ENCODE measurements at regions not wholly inside any gene's neighbourhood (a gene's known extent, or its start where the extent isn't known, plus 50 kb on each side); places are given as distances from the start of the nearest gene placed in this dataset.

DNA sequence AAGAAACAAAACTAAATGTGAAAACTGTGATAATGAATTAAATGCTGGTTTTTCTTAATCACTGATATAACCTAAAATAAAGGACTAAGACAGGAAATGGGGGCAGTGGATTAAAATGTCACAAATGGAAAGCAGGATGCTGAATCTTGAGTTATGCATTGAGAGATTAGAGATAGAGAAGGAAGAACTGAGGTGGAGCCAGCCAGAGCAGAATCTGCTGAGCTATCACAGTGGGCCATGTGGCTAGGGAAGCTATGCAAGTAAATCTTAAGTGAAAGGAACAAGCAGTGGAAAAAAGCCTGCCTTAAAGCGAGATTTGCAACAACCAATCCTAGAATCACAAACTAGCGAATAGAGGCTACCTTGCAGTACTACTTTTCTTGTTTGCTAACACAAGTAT, 188.5 kb upstream of the RASA1 start:
- TF ChIP-seq, protein P1, sequence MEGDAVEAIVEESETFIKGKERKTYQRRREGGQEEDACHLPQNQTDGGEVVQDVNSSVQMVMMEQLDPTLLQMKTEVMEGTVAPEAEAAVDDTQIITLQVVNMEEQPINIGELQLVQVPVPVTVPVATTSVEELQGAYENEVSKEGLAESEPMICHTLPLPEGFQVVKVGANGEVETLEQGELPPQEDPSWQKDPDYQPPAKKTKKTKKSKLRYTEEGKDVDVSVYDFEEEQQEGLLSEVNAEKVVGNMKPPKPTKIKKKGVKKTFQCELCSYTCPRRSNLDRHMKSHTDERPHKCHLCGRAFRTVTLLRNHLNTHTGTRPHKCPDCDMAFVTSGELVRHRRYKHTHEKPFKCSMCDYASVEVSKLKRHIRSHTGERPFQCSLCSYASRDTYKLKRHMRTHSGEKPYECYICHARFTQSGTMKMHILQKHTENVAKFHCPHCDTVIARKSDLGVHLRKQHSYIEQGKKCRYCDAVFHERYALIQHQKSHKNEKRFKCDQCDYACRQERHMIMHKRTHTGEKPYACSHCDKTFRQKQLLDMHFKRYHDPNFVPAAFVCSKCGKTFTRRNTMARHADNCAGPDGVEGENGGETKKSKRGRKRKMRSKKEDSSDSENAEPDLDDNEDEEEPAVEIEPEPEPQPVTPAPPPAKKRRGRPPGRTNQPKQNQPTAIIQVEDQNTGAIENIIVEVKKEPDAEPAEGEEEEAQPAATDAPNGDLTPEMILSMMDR (IDR thresholded peaks at IDR 0.05), result no peak
- no peak for TF ChIP-seq POLR2A (IDR thresholded peaks at IDR 0.05)
